BE2C (cell line): ENCODE measurements at regions not wholly inside any gene's neighbourhood (a gene's known extent, or its start where the extent isn't known, plus 50 kb on each side); places are given as distances from the start of the nearest gene placed in this dataset.

ENCODE experiments used
- DNase-seq: peaks from one replicate; pipeline ENCODE4 v3.0.0-alpha.2; 2020
- H3K27me3 ChIP-seq: fragments of 250-450 bp; sonication (Bioruptor Pico); 2 replicates; pipeline ENCODE4 v1.5.1; 2020; ENCODE audit warnings: mild to moderate bottlenecking
- H3K36me3 ChIP-seq: fragments of 250-450 bp; sonication (Bioruptor Pico); 2 replicates; pipeline ENCODE4 v1.5.1; 2020; ENCODE audit warnings: mild to moderate bottlenecking
- H3K4me1 ChIP-seq: fragments of 250-450 bp; sonication (Bioruptor Pico); 2 replicates; pipeline ENCODE4 v1.5.1; 2020
- H3K4me3 ChIP-seq: 2 replicates; pipeline ENCODE4 v1.5.1; 2011; ENCODE audit warnings: low read depth, low read length
- H3K9me3 ChIP-seq: fragments of 250-450 bp; sonication (Bioruptor Pico); 2 replicates; pipeline ENCODE4 v1.5.1; 2020
- TF ChIP-seq, protein P1 (sequence below): IDR thresholded peaks from 2 replicates; pipeline ENCODE4 v1.5.1; 2012; ENCODE audit warnings: mild to moderate bottlenecking, low read depth, low read length

DNA sequence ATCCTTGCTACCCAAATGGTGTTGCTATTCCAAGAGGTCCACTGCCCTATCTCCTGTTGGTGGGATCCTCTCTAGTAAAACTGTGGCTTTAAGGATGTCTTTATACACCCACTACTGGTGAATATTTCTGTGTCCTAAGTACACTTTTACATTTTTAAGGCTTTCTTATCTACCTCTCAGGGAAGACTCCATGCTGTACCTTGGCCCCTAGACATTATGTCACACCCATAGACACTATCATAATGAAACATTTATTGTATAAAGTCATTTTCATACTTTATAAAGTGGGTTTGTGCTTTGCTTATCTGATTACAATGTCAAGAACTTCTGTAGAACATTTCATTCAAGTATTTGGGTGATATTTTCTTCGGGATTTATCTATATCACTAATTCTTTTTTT, 270.3 kb upstream of the SNX7 start:
- Histone ChIP-seq H3K4me3 (no peak overlapping the region), H3K4me1 (peaks cover 9% of the 10 kb centered on the region)
- TF ChIP-seq, protein P1, sequence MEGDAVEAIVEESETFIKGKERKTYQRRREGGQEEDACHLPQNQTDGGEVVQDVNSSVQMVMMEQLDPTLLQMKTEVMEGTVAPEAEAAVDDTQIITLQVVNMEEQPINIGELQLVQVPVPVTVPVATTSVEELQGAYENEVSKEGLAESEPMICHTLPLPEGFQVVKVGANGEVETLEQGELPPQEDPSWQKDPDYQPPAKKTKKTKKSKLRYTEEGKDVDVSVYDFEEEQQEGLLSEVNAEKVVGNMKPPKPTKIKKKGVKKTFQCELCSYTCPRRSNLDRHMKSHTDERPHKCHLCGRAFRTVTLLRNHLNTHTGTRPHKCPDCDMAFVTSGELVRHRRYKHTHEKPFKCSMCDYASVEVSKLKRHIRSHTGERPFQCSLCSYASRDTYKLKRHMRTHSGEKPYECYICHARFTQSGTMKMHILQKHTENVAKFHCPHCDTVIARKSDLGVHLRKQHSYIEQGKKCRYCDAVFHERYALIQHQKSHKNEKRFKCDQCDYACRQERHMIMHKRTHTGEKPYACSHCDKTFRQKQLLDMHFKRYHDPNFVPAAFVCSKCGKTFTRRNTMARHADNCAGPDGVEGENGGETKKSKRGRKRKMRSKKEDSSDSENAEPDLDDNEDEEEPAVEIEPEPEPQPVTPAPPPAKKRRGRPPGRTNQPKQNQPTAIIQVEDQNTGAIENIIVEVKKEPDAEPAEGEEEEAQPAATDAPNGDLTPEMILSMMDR, result no peak

DNA sequence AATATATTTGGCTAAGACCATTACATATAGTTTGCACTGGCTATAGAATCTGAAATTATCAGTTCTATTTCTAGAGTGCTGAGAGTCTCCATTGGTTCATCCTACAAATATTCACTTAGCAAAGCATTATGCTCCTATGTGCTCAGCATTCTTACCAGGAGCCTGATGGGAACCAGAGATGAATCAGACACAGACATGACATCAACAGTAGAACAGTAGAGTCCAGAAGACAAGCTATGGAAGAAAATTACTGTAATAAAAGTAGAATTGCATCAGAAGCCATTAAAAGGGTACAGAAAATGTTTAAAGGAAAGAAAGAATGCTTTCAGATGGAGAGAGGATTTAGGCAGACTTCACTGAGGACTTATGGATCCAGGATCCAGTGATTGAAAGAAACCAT, 271.7 kb upstream of the SNX7 start:
- H3K4me3 ChIP-seq, result no peak overlapping the region
- no peaks in the 10 kb centered on the region for H3K9me3 ChIP-seq
- no peak for DNase-seq
- no peaks in the 10 kb centered on the region for H3K36me3 ChIP-seq
- TF ChIP-seq, protein P1, result no peak
- no peaks in the 10 kb centered on the region for H3K27me3 ChIP-seq
- H3K4me1 ChIP-seq, result peaks cover 11% of the 10 kb centered on the region

More for the DNA sequence above, 270.3 kb upstream of the SNX7 start:
- H3K9me3 ChIP-seq, result no peaks in the 10 kb centered on the region
- no peaks in the 10 kb centered on the region for H3K27me3 ChIP-seq
- H3K36me3 ChIP-seq, result no peaks in the 10 kb centered on the region
- DNase-seq, result no peak

- Histone ChIP-seq H3K4me3 (no peak overlapping the region), H3K27me3 (no peaks in the 10 kb centered on the region), H3K4me1 (peaks cover 16% of the 10 kb centered on the region), H3K9me3 (no peaks in the 10 kb centered on the region), H3K36me3 (no peaks in the 10 kb centered on the region)
- no peak for DNase-seq
- TF ChIP-seq, protein P1, result no peak
Measured at GRCh38 chr1:98388441-98388840, 273.1 kb upstream of the SNX7 start.

DNA sequence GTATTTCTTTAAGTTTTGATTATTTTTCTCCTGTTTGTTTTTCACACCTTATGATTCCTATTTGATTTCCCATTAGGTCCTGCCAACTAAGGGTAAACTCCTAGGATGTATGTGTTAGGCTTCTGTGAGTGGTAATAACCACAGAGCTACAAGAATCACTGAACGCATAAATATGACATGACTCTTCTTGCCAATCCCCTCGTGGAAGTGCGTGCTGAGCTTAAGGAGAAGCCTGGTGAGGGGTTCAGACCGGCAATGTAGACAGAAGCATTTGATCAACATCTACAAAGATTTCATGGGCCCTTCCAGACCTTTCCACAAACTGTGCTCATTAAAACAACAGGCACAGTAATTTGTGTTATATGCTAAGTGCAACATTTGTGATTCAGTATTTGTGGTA, 273.8 kb upstream of the SNX7 start:
- Histone ChIP-seq H3K4me3 (no peak overlapping the region), H3K36me3 (no peaks in the 10 kb centered on the region)
- TF ChIP-seq, protein P1, result no peak

DNA sequence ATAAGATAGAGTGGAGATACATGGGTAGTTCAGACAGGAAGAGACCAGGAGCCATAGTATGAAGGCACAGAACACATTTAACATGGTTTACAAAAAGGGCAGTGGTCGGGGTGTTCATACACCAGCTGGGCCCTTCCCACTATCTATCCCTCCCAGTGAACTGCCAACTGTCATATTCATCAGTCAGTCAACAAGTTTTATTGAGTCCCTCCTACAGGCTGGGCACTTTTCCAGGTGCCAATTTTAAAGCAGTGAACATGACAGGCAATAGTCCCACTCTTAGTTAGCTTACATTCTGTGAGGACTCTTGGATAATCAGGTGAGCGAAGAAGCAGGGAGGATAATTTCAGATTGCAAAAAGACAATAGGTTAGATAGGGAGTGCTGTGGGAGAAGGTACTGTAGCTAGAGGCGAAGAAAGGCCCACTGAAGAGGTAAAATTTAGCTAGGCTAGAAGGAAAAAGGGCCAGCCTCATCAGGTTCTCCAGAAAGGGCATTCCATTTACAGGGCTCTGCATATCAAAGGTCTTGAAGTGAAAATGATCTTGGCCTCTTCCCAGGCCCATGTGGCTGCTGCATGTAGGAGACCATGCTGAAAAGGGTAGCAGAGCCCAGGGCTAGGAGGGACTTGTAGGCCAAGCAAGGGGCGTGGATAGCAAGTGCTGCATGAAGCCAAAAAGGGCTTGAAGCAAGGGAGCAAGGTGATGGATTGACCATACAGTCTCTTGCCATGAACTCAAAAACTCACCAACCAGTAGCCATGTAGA, 274.7 kb upstream of the SNX7 start:
- Histone ChIP-seq H3K27me3 (no peaks in the 10 kb centered on the region), H3K4me3 (no peak overlapping the region), H3K36me3 (no peaks in the 10 kb centered on the region), H3K4me1 (peaks cover 16% of the 10 kb centered on the region), H3K9me3 (no peaks in the 10 kb centered on the region)
- TF ChIP-seq, protein P1, result no peak
- peak; percentile 4 for DNase-seq

More for the DNA sequence above, 273.8 kb upstream of the SNX7 start:
- no peak for DNase-seq
- H3K27me3 ChIP-seq, result no peaks in the 10 kb centered on the region
- peaks cover 16% of the 10 kb centered on the region for H3K4me1 ChIP-seq
- no peaks in the 10 kb centered on the region for H3K9me3 ChIP-seq

DNA sequence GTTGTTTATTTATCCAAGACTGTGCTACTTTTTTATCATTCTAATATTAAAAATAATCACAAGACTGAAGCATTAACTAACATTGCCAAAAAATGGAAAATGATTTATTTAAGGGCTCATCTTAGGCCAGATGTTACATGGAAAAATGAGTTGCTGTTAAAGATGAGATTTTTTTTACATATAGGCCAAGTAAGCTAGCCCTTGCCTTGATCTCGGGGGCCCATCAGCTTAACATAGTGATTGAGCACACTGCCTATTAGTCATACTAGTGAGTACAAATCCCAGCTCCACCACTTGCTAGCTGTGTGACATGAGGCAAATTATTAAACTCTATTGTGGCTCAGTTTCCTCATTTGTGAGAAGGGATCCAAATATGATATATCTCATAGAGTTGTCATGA, 275.9 kb upstream of the SNX7 start:
- Histone ChIP-seq H3K27me3 (no peaks in the 10 kb centered on the region), H3K4me3 (no peak overlapping the region), H3K4me1 (peaks cover 16% of the 10 kb centered on the region), H3K9me3 (no peaks in the 10 kb centered on the region), H3K36me3 (no peaks in the 10 kb centered on the region)
- DNase-seq, result peak; percentile 4
- TF ChIP-seq, protein P1, result no peak
